T-cell (primary cell): ENCODE measurements at regions not wholly inside any gene's neighbourhood (a gene's known extent, or its start where the extent isn't known, plus 50 kb on each side); places are given as distances from the start of the nearest gene placed in this dataset.

Experiments
- ATAC-seq, 4 experiments: fragments of 200-7000 bp in 3 of 4; fragments of 150-1000 bp in 1 of 4; cut with Tn5 transposase; replicated peaks in 1 of 4; 1 replicate in 3 of 4; 2 replicates in 1 of 4; pipeline ENCODE4 v1.10.0; 2021; ENCODE audit warnings: moderate library complexity in 3 of 4, mild to moderate bottlenecking in 2 of 4, moderate number of reproducible peaks in 1 of 4
- CTCF ChIA-PET, 2 donors: fragments of 300-600 bp; sonication (Branson Sonifier 250); formaldehyde crosslinking; loops; one replicate each; lab custom pipeline; 2022; ENCODE audit warnings: antibody characterized with exemption in 2 of 2; lab: Charles Lee
- POLR2A ChIA-PET, 2 donors: fragments of 300-600 bp; sonication (Branson Sonifier 250); formaldehyde crosslinking; loops; one replicate each; lab custom pipeline; 2022; ENCODE audit warnings: antibody characterized with exemption in 2 of 2; lab: Charles Lee
- DNase-seq, 35 experiments: peaks; one replicate each; pipeline versions ENCODE4 v3.0.0 to v3.0.0-alpha.2; 2013 to 2023
- H3K27ac ChIP-seq: one replicate; pipeline ENCODE4 v1.5.1; 2013; ENCODE audit warnings: low read length
- H3K27me3 ChIP-seq, 2 experiments: replicated peaks in 1 of 2; 1 replicate in 1 of 2; 2 replicates in 1 of 2; pipeline versions ENCODE4 v1.6.1 to v1.7.0; 2013; ENCODE audit warnings: low read length in 1 of 2, mixed read lengths in 1 of 2; ENCODE audit not compliant: control insufficient read depth in 2 of 2, insufficient read depth in 2 of 2; ENCODE audit errors: extremely low read depth in 1 of 2
- H3K36me3 ChIP-seq, 2 donors: 1 replicate in 1 of 2; 2 replicates in 1 of 2; pipeline versions ENCODE4 v1.6.1 to v1.7.0; 2013; ENCODE audit warnings: low read length in 1 of 2; ENCODE audit not compliant: control insufficient read depth in 2 of 2, insufficient read depth in 1 of 2; ENCODE audit errors: extremely low read depth in 1 of 2
- H3K4me1 ChIP-seq, 2 experiments: 1 replicate in 1 of 2; 2 replicates in 1 of 2; pipeline versions ENCODE4 v1.6.1 to v1.7.0; 2013; ENCODE audit warnings: low read length in 2 of 2, mixed read lengths in 1 of 2; ENCODE audit not compliant: insufficient read depth in 2 of 2, control insufficient read depth in 1 of 2; ENCODE audit errors: extremely low read depth in 1 of 2
- H3K4me3 ChIP-seq, 2 donors: 1 replicate in 1 of 2; 2 replicates in 1 of 2; pipeline versions ENCODE4 v1.5.1 to v1.7.0; 2013; ENCODE audit warnings: mild to moderate bottlenecking in 2 of 2, low read length in 1 of 2, moderate library complexity in 1 of 2; ENCODE audit not compliant: control insufficient read depth in 1 of 2; ENCODE audit errors: extremely low read depth in 1 of 2
- H3K9me3 ChIP-seq: 2 replicates; pipeline ENCODE4 v1.7.0; 2013
- H3K27ac Mint-ChIP-seq, 2 donors: one replicate each; pipeline ENCODE4 v1.8.0; 2020 to 2021; ENCODE audit warnings: mild to moderate bottlenecking in 2 of 2, mixed read lengths in 2 of 2
- H3K27me3 Mint-ChIP-seq, 2 donors: one replicate each; pipeline ENCODE4 v1.8.0; 2021 to 2022; ENCODE audit warnings: mixed read lengths in 2 of 2
- H3K36me3 Mint-ChIP-seq: one replicate; pipeline ENCODE4 v1.8.0; 2021; ENCODE audit warnings: mixed read lengths
- H3K4me1 Mint-ChIP-seq, 3 donors: one replicate each; pipeline ENCODE4 v1.8.0; 2020 to 2022; ENCODE audit warnings: mixed read lengths in 3 of 3, mild to moderate bottlenecking in 1 of 3
- H3K4me3 Mint-ChIP-seq, 3 donors: one replicate each; pipeline ENCODE4 v1.8.0; 2020 to 2022; ENCODE audit warnings: mild to moderate bottlenecking in 3 of 3, mixed read lengths in 3 of 3, moderate library complexity in 3 of 3
- H3K9me3 Mint-ChIP-seq, 3 donors: one replicate each; pipeline ENCODE4 v1.8.0; 2020 to 2022; ENCODE audit warnings: mixed read lengths in 3 of 3
- WGBS: methylation state at CpG from one replicate; pipeline ENCODE4 v1.1.5; 2013; ENCODE audit warnings: missing lambda C conversion rate; ENCODE audit not compliant: insufficient coverage; 5-methylcytosine and 5-hydroxymethylcytosine counted together

GRCh38 chr2:221911890-221912289, 339.8 kb upstream of the EPHA4 start:
- H3K27me3 ChIP-seq, result no peaks in the 10 kb centered on the region
- POLR2A ChIA-PET, result no interaction called here
- H3K27ac ChIP-seq, result no peak overlapping the region
- no peak overlapping the region for H3K27ac Mint-ChIP-seq
- CTCF ChIA-PET, result no interaction called here
- no peaks in the 10 kb centered on the region for H3K9me3 ChIP-seq
- DNase-seq (no peak), ATAC-seq (no peak)
- H3K36me3 Mint-ChIP-seq, result no peaks in the 10 kb centered on the region
- no peaks in the 10 kb centered on the region for H3K4me1 Mint-ChIP-seq
- H3K4me1 ChIP-seq, result no peaks in the 10 kb centered on the region
- H3K27me3 Mint-ChIP-seq, result no peaks in the 10 kb centered on the region
- WGBS, result no CpG with 5 or more reads among the region's 1 CpG
- no peak overlapping the region for H3K4me3 Mint-ChIP-seq
- H3K4me3 ChIP-seq, result no peak overlapping the region
- peaks cover 0 to 4% (median 3%) of the 10 kb centered on the region in 3 donors for H3K9me3 Mint-ChIP-seq
- H3K36me3 ChIP-seq, result no peaks in the 10 kb centered on the region

DNA sequence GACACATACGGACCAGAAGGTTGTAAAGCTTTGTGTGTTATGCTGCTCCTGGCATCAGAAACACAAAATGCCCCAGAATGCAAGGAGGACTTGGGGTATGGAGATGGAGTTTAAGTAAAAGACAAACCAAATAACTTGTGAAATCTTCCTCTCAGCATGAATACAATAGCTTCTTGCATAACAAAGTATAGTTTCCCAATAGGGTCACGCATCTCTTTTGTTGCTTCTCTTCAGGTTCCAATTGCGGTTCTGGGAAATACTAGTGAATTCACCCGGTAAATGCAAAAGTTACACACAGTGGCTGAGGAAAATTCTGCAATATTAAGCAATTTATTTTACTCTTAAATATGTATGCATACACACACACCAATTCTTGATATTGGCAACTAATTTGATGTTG, 339.2 kb upstream of the EPHA4 start:
- no peaks in the 10 kb centered on the region for H3K9me3 ChIP-seq
- Mint-ChIP-seq H3K9me3 (peaks cover 0 to 4% (median 4%) of the 10 kb centered on the region in 3 donors), H3K27me3 (no peaks in the 10 kb centered on the region), H3K4me3 (no peak overlapping the region), H3K36me3 (no peaks in the 10 kb centered on the region), H3K27ac (no peak overlapping the region), H3K4me1 (no peaks in the 10 kb centered on the region)
- POLR2A ChIA-PET, result no interaction called here
- WGBS, result no CpG with 5 or more reads among the region's 4 CpGs
- no peaks in the 10 kb centered on the region for H3K4me1 ChIP-seq
- no peak overlapping the region for H3K27ac ChIP-seq
- no peaks in the 10 kb centered on the region for H3K27me3 ChIP-seq
- CTCF ChIA-PET, result no interaction called here
- H3K4me3 ChIP-seq, result no peak overlapping the region
- DNase-seq (no peak), ATAC-seq (no peak)
- H3K36me3 ChIP-seq, result no peaks in the 10 kb centered on the region

- H3K9me3 ChIP-seq, result no peaks in the 10 kb centered on the region
- ChIA-PET POLR2A (no interaction called here), CTCF (no interaction called here)
- H3K4me3 ChIP-seq, result no peak overlapping the region
- no peaks in the 10 kb centered on the region for H3K4me1 ChIP-seq
- no peaks in the 10 kb centered on the region for H3K27me3 Mint-ChIP-seq
- H3K4me3 Mint-ChIP-seq, result no peak overlapping the region
- no peaks in the 10 kb centered on the region for H3K36me3 Mint-ChIP-seq
- H3K27ac Mint-ChIP-seq, result no peak overlapping the region
- H3K9me3 Mint-ChIP-seq, result peaks cover 0 to 5% (median 4%) of the 10 kb centered on the region in 3 donors
- no peaks in the 10 kb centered on the region for H3K4me1 Mint-ChIP-seq
- no peak for ATAC-seq
- no peaks in the 10 kb centered on the region for H3K27me3 ChIP-seq
- WGBS, result 92% methylated on average over 2 of the region's 4 CpGs
- no peak overlapping the region for H3K27ac ChIP-seq
- H3K36me3 ChIP-seq, result no peaks in the 10 kb centered on the region
- DNase-seq, result no peak
These were observed 336.4 kb upstream of the EPHA4 start for GRCh38 chr2:221908518-221908917.

DNA sequence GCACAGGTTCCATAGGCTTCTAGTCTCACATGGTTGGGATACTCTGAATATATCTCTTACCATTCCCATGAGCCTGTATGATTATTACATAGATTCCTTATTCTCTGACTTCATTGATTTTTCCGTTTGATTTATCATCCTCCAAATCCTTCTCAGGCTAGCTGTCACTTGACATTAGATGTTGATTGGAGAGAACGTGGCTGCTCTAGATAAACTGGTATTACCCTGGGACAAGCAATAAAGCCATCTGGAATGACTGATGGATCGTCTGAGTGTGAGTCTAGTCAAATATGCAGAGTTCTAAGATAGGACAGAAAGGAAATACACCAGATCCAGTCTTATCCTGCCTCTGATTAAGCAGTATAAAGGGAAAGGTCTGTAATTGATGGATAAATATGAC, 325.6 kb upstream of the EPHA4 start:
- DNase-seq (no peak), ATAC-seq (no peak)
- POLR2A ChIA-PET, result interaction anchor here in 1 of 2 donors (0.5 kb wide), 1 partner anchor 28 kb away, joined by 3 read pairs; no protein-coding TSS in a partner anchor
- H3K36me3 Mint-ChIP-seq, result no peaks in the 10 kb centered on the region
- no peaks in the 10 kb centered on the region for H3K4me1 Mint-ChIP-seq
- no peak overlapping the region for H3K27ac Mint-ChIP-seq
- peaks cover 0 to 3% (median 2%) of the 10 kb centered on the region in 3 donors for H3K9me3 Mint-ChIP-seq
- H3K9me3 ChIP-seq, result no peaks in the 10 kb centered on the region
- CTCF ChIA-PET, result no interaction called here
- H3K4me3 Mint-ChIP-seq, result no peak overlapping the region
- 44% methylated on average over 2 of the region's 3 CpGs for WGBS
- H3K4me3 ChIP-seq, result no peak overlapping the region
- no peaks in the 10 kb centered on the region for H3K4me1 ChIP-seq
- no peaks in the 10 kb centered on the region for H3K27me3 ChIP-seq
- H3K36me3 ChIP-seq, result no peaks in the 10 kb centered on the region
- H3K27ac ChIP-seq, result no peak overlapping the region
- no peaks in the 10 kb centered on the region for H3K27me3 Mint-ChIP-seq

- H3K27me3 ChIP-seq, result no peaks in the 10 kb centered on the region
- no peaks in the 10 kb centered on the region for H3K9me3 ChIP-seq
- ChIA-PET CTCF (no interaction called here), POLR2A (no interaction called here)
- H3K4me1 Mint-ChIP-seq, result no peaks in the 10 kb centered on the region
- peaks cover 0 to 3% (median 2%) of the 10 kb centered on the region in 3 donors for H3K9me3 Mint-ChIP-seq
- H3K27ac Mint-ChIP-seq, result no peak overlapping the region
- no peak overlapping the region for H3K4me3 ChIP-seq
- no peaks in the 10 kb centered on the region for H3K36me3 ChIP-seq
- no peak for DNase-seq
- H3K36me3 Mint-ChIP-seq, result no peaks in the 10 kb centered on the region
- no peak for ATAC-seq
- H3K27me3 Mint-ChIP-seq, result no peaks in the 10 kb centered on the region
- WGBS, result 75% methylated on average over 5 of the region's 10 CpGs
- no peak overlapping the region for H3K27ac ChIP-seq
- H3K4me3 Mint-ChIP-seq, result no peak overlapping the region
- H3K4me1 ChIP-seq, result no peaks in the 10 kb centered on the region
These were observed 324.5 kb upstream of the EPHA4 start for GRCh38 chr2:221896505-221897151.

GRCh38 chr2:221895366-221896121, 323.4 kb upstream of the EPHA4 start:
- Histone ChIP-seq H3K9me3 (no peaks in the 10 kb centered on the region), H3K27ac (no peak overlapping the region), H3K27me3 (no peaks in the 10 kb centered on the region), H3K36me3 (no peaks in the 10 kb centered on the region), H3K4me1 (no peaks in the 10 kb centered on the region), H3K4me3 (no peak overlapping the region)
- H3K4me3 Mint-ChIP-seq, result no peak overlapping the region
- H3K36me3 Mint-ChIP-seq, result no peaks in the 10 kb centered on the region
- POLR2A ChIA-PET, result interaction anchor here in 1 of 2 donors (0.6 kb wide), 1 partner anchor 29 kb away, joined by 3 read pairs; no protein-coding TSS in a partner anchor
- H3K4me1 Mint-ChIP-seq, result no peaks in the 10 kb centered on the region
- CTCF ChIA-PET, result no interaction called here
- no peaks in the 10 kb centered on the region for H3K27me3 Mint-ChIP-seq
- no peak for DNase-seq
- no peak overlapping the region for H3K27ac Mint-ChIP-seq
- peaks cover 0 to 3% (median 2%) of the 10 kb centered on the region in 3 donors for H3K9me3 Mint-ChIP-seq
- 64% methylated on average over 7 of the region's 10 CpGs for WGBS
- no peak for ATAC-seq
